Cardiac muscle cell (in vitro differentiated cells and primary cell): ENCODE measurements at regions not wholly inside any gene's neighbourhood (a gene's known extent, or its start where the extent isn't known, plus 50 kb on each side); places are given as distances from the start of the nearest gene placed in this dataset.

Experiments
- DNase-seq, 2 donors: peaks; one replicate each; pipeline versions ENCODE4 v3.0.0 to v3.0.0-alpha.2; 2010 to 2017; ENCODE audit warnings: low read depth in 1 of 2, low spot score in 1 of 2
- H3K27ac ChIP-seq: fragments of 200-600 bp; sonication (generic); 2 replicates; pipeline ENCODE4 v1.5.1; 2016
- H3K27me3 ChIP-seq: fragments of 200-600 bp; sonication (generic); 2 replicates; pipeline ENCODE4 v1.6.0; 2016; ENCODE audit warnings: control low read depth
- H3K36me3 ChIP-seq: fragments of 200-600 bp; sonication (generic); 2 replicates; pipeline ENCODE4 v1.5.1; 2016; ENCODE audit warnings: control low read depth
- H3K4me1 ChIP-seq: fragments of 200-600 bp; sonication (generic); 2 replicates; pipeline ENCODE4 v1.8.1; 2017; ENCODE audit warnings: low read depth, mild to moderate bottlenecking, mixed run types
- H3K4me3 ChIP-seq: fragments of 200-600 bp; sonication (generic); 2 replicates; pipeline ENCODE4 v1.5.1; 2016; ENCODE audit warnings: mild to moderate bottlenecking
- H3K9me3 ChIP-seq: fragments of 200-600 bp; sonication (generic); 2 replicates; pipeline ENCODE4 v1.5.1; 2017; ENCODE audit warnings: low read depth, mild to moderate bottlenecking, control low read depth
- CTCF ChIP-seq: IDR thresholded peaks from 2 replicates; pipeline ENCODE4 v1.5.1; 2012; ENCODE audit warnings: low read depth, mild to moderate bottlenecking, low read length

- TF ChIP-seq CTCF, result no peak
- DNase-seq, result no peak
- Histone ChIP-seq H3K4me1 (no peaks in the 10 kb centered on the region), H3K27me3 (no peaks in the 10 kb centered on the region), H3K36me3 (no peaks in the 10 kb centered on the region), H3K27ac (no peak overlapping the region), H3K9me3 (no peaks in the 10 kb centered on the region), H3K4me3 (no peak overlapping the region)
Observed at GRCh38 chr18:66819235-66819634, 215.3 kb upstream of the CDH19 start.

GRCh38 chr18:66813138-66813537 is 209.2 kb upstream of the CDH19 start:
- no peak overlapping the region for H3K27ac ChIP-seq
- no peaks in the 10 kb centered on the region for H3K9me3 ChIP-seq
- no peak for DNase-seq
- H3K4me1 ChIP-seq, result no peaks in the 10 kb centered on the region
- no peak overlapping the region for H3K4me3 ChIP-seq
- H3K27me3 ChIP-seq, result no peaks in the 10 kb centered on the region
- no peaks in the 10 kb centered on the region for H3K36me3 ChIP-seq
- no peak for TF ChIP-seq CTCF

- no peak for TF ChIP-seq CTCF
- Histone ChIP-seq H3K4me3 (no peak overlapping the region), H3K27ac (no peak overlapping the region), H3K4me1 (no peaks in the 10 kb centered on the region), H3K9me3 (no peaks in the 10 kb centered on the region), H3K27me3 (no peaks in the 10 kb centered on the region), H3K36me3 (no peaks in the 10 kb centered on the region)
- DNase-seq, result peak in 1 of 2 donors; percentile 14
Observed at GRCh38 chr18:66795051-66795450, 191.2 kb upstream of the CDH19 start.

GRCh38 chr18:66792466-66792865 is 188.6 kb upstream of the CDH19 start:
- H3K4me1 ChIP-seq, result no peaks in the 10 kb centered on the region
- no peak for TF ChIP-seq CTCF
- peak in 1 of 2 donors; percentile 25 for DNase-seq
- no peaks in the 10 kb centered on the region for H3K27me3 ChIP-seq
- H3K36me3 ChIP-seq, result no peaks in the 10 kb centered on the region
- H3K4me3 ChIP-seq, result no peak overlapping the region
- no peak overlapping the region for H3K27ac ChIP-seq
- H3K9me3 ChIP-seq, result no peaks in the 10 kb centered on the region

GRCh38 chr18:66780609-66781008 is 176.7 kb upstream of the CDH19 start:
- no peak for TF ChIP-seq CTCF

GRCh38 chr18:66778048-66778447 is 174.2 kb upstream of the CDH19 start:
- Histone ChIP-seq H3K36me3 (no peaks in the 10 kb centered on the region), H3K27ac (no peak overlapping the region), H3K4me3 (no peak overlapping the region), H3K4me1 (no peaks in the 10 kb centered on the region), H3K9me3 (no peaks in the 10 kb centered on the region), H3K27me3 (no peaks in the 10 kb centered on the region)
- no peak for DNase-seq
- TF ChIP-seq CTCF, result no peak

More at GRCh38 chr18:66780609-66781008, 176.7 kb upstream of the CDH19 start:
- Histone ChIP-seq H3K27ac (no peak overlapping the region), H3K36me3 (no peaks in the 10 kb centered on the region), H3K27me3 (no peaks in the 10 kb centered on the region), H3K4me3 (no peak overlapping the region), H3K9me3 (no peaks in the 10 kb centered on the region), H3K4me1 (no peaks in the 10 kb centered on the region)
- no peak for DNase-seq
